ENCODE measurements at regions not wholly inside any gene's neighbourhood (a gene's known extent, or its start where the extent isn't known, plus 50 kb on each side); places are given as distances from the start of the nearest gene placed in this dataset.

GRCh38 chr5:159751459-159751858 is 164.8 kb upstream of the ADRA1B start:
- H3K36me3 ChIP-seq, result no peaks in the 10 kb centered on the region
- H3K4me3 ChIP-seq, result no peak overlapping the region
- H3K9me3 ChIP-seq, result no peaks in the 10 kb centered on the region
- WGBS, result 93% methylated on average over 3 of the region's 3 CpGs
- no peak overlapping the region for H3K27ac ChIP-seq
- no peak for DNase-seq (ENCODE audit: low spot score)
- H3K4me1 ChIP-seq (replicated peaks), result no peaks in the 10 kb centered on the region
- intact Hi-C loops (cut with DNase I), result no loop called here
- no peaks in the 10 kb centered on the region for H3K27me3 ChIP-seq (replicated peaks; ENCODE audit: insufficient read depth)
- TF ChIP-seq POLR2A (IDR thresholded peaks at IDR 0.05) (no peak), POLR2AphosphoS5 (IDR thresholded peaks at IDR 0.05) (no peak)
- TF ChIP-seq, protein P1, sequence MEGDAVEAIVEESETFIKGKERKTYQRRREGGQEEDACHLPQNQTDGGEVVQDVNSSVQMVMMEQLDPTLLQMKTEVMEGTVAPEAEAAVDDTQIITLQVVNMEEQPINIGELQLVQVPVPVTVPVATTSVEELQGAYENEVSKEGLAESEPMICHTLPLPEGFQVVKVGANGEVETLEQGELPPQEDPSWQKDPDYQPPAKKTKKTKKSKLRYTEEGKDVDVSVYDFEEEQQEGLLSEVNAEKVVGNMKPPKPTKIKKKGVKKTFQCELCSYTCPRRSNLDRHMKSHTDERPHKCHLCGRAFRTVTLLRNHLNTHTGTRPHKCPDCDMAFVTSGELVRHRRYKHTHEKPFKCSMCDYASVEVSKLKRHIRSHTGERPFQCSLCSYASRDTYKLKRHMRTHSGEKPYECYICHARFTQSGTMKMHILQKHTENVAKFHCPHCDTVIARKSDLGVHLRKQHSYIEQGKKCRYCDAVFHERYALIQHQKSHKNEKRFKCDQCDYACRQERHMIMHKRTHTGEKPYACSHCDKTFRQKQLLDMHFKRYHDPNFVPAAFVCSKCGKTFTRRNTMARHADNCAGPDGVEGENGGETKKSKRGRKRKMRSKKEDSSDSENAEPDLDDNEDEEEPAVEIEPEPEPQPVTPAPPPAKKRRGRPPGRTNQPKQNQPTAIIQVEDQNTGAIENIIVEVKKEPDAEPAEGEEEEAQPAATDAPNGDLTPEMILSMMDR (IDR thresholded peaks at IDR 0.05), result no peak

- Histone ChIP-seq H3K9me3 (no peaks in the 10 kb centered on the region), H3K4me1 (replicated peaks) (no peaks in the 10 kb centered on the region), H3K27me3 (replicated peaks; ENCODE audit: insufficient read depth) (no peaks in the 10 kb centered on the region), H3K4me3 (no peak overlapping the region), H3K27ac (no peak overlapping the region), H3K36me3 (no peaks in the 10 kb centered on the region)
- intact Hi-C loops (cut with DNase I), result no loop called here
- WGBS, result 64% methylated on average over 7 of the region's 7 CpGs
- TF ChIP-seq POLR2AphosphoS5 (IDR thresholded peaks at IDR 0.05), result no peak
- no peak for DNase-seq (ENCODE audit: low spot score)
Measured at GRCh38 chr5:159752622-159753275, 163.5 kb upstream of the ADRA1B start.

DNA sequence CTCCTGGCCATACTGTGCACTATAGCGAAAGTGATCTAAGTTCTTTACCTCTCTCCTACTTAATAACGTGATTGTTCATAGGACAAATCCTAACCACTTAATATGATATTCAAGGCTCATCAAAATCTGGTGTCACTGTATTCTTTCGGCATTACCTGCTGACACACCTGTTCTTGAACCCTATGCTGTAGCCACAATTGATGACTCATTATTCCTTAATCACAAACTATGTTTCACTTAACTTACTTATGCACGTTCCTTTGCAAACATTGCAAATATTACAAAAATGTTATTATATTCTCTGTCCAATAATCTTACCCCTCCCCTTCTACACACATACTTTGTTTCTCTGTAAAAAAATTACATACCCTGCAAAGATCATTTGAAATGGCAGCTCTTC is 158.1 kb upstream of the ADRA1B start:
- 80% methylated on average over 4 of the region's 4 CpGs for WGBS
- Histone ChIP-seq H3K9me3 (no peaks in the 10 kb centered on the region), H3K4me1 (replicated peaks) (no peaks in the 10 kb centered on the region), H3K36me3 (no peaks in the 10 kb centered on the region), H3K27ac (no peak overlapping the region), H3K4me3 (no peak overlapping the region), H3K27me3 (replicated peaks; ENCODE audit: insufficient read depth) (no peaks in the 10 kb centered on the region)
- no peak for DNase-seq (ENCODE audit: low spot score)
- intact Hi-C loops (cut with DNase I), result no loop called here
- TF ChIP-seq, protein P1 (IDR thresholded peaks at IDR 0.05), result no peak
- TF ChIP-seq POLR2AphosphoS5 (IDR thresholded peaks at IDR 0.05), result no peak
- no peak for TF ChIP-seq POLR2A (IDR thresholded peaks at IDR 0.05)

DNA sequence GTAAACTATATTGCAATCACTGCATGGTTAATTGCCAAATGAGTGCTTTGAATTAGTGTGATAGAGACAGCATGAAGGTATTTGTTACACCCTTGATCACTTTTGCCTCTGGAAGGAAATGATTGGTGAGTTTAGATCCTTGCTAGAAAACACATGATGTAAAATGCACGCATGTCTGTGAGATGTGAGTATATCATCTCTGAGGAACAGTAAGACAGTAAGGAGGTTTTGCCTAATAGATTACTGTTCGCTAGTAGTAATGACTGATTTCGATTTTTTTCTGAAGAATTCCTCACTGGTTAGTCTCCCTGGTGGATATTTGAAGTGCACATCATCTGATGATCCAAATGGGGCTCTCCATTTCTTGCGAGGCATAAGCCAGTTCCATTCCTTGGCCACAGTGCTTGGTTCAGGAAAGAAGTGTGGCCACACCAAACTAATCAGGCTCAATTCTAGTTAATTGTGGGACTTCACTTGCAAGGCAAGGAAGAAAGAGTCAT is 156.4 kb upstream of the ADRA1B start:
- H3K9me3 ChIP-seq, result no peaks in the 10 kb centered on the region
- no peaks in the 10 kb centered on the region for H3K36me3 ChIP-seq
- TF ChIP-seq POLR2AphosphoS5 (IDR thresholded peaks at IDR 0.05), result no peak
- TF ChIP-seq POLR2A (IDR thresholded peaks at IDR 0.05), result no peak
- TF ChIP-seq, protein P1 (IDR thresholded peaks at IDR 0.05), result no peak
- no peak for DNase-seq (ENCODE audit: low spot score)
- intact Hi-C loops (cut with DNase I), result no loop called here
- no peak overlapping the region for H3K27ac ChIP-seq
- no peaks in the 10 kb centered on the region for H3K4me1 ChIP-seq (replicated peaks)
- H3K27me3 ChIP-seq (replicated peaks; ENCODE audit: insufficient read depth), result no peaks in the 10 kb centered on the region
- no peak overlapping the region for H3K4me3 ChIP-seq
- WGBS, result 90% methylated on average over 4 of the region's 4 CpGs

DNA sequence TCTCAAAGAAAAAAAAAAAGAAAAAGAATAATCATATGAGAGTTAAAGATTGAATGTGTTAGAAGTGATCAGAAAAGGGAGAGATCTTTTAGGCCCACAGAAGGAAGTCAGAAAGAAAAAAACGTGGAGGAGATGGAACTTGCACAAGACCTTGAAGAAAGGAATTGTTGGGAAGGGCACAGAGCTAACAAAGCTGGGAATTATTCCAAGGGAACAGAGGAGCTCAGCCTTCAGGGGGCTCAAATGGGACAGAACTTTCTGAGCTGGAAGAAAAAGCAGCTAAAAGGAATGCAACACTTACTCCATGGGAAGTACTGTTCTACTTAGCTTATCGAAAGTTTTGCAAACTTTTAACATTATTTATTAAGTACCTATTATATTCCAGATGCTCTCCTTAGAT is 153.4 kb upstream of the ADRA1B start:
- Histone ChIP-seq H3K4me1 (replicated peaks) (no peaks in the 10 kb centered on the region), H3K36me3 (no peaks in the 10 kb centered on the region), H3K27ac (no peak overlapping the region), H3K9me3 (no peaks in the 10 kb centered on the region), H3K27me3 (replicated peaks; ENCODE audit: insufficient read depth) (no peaks in the 10 kb centered on the region), H3K4me3 (no peak overlapping the region)
- WGBS, result 74% methylated on average over 2 of the region's 2 CpGs
- intact Hi-C loops (cut with DNase I), result no loop called here
- DNase-seq (ENCODE audit: low spot score), result no peak
- TF ChIP-seq POLR2A (IDR thresholded peaks at IDR 0.05) (no peak), POLR2AphosphoS5 (IDR thresholded peaks at IDR 0.05) (no peak)
- TF ChIP-seq, protein P1 (IDR thresholded peaks at IDR 0.05), result no peak
